H1 (cell line): ENCODE measurements at regions not wholly inside any gene's neighbourhood (a gene's known extent, or its start where the extent isn't known, plus 50 kb on each side); places are given as distances from the start of the nearest gene placed in this dataset.

Experiments used
- CTCF ChIA-PET: fragments of 300-600 bp; sonication (Branson Sonifier 250); formaldehyde crosslinking; loops from one replicate; lab custom pipeline; 2021; ENCODE audit not compliant: partially characterized antibody; lab: Charles Lee
- POLR2A ChIA-PET: fragments of 300-600 bp; sonication (Branson Sonifier 250); formaldehyde crosslinking; loops from one replicate; lab custom pipeline; 2021; ENCODE audit warnings: inconsistent platforms; ENCODE audit not compliant: partially characterized antibody; lab: Charles Lee
- DNase-seq, 2 experiments: peaks; one replicate each; pipeline versions ENCODE4 v3.0.0 to v3.0.0-alpha.2; 2010 to 2022; ENCODE audit warnings: low spot score in 2 of 2, low read depth in 1 of 2, mixed read lengths in 1 of 2
- FAIRE-seq: peaks from 2 replicates; lab custom pipeline; 2011; peaks lifted over from hg19 to GRCh38; lab: Jason Lieb, UNC
- H2AFZ ChIP-seq: 2 replicates; pipeline ENCODE4 v1.8.1; 2012; ENCODE audit warnings: low read length, inconsistent platforms
- H2AK5ac ChIP-seq: 2 replicates; pipeline ENCODE4 v1.6.1; 2013; ENCODE audit warnings: low read depth, low read length
- H2BK120ac ChIP-seq: replicated peaks from 2 replicates; pipeline ENCODE3; 2013; ENCODE audit warnings: low read depth, low read length, inconsistent platforms
- H2BK12ac ChIP-seq: 2 replicates; pipeline ENCODE4 v1.6.1; 2013; ENCODE audit warnings: low read depth, low read length
- H2BK15ac ChIP-seq: 2 replicates; pipeline ENCODE4 v1.6.1; 2013; ENCODE audit warnings: low read length
- H2BK20ac ChIP-seq: 2 replicates; pipeline ENCODE4 v1.6.1; 2013; ENCODE audit warnings: low read length
- H2BK5ac ChIP-seq: 2 replicates; pipeline ENCODE4 v1.6.1; 2013; ENCODE audit warnings: low read depth, low read length
- H3K14ac ChIP-seq: 2 replicates; pipeline ENCODE4 v1.6.1; 2013; ENCODE audit warnings: inconsistent platforms; ENCODE audit not compliant: insufficient read length
- H3K18ac ChIP-seq: 2 replicates; pipeline ENCODE4 v1.6.1; 2013; ENCODE audit warnings: low read length; ENCODE audit errors: extremely low read depth
- H3K23ac ChIP-seq: 2 replicates; pipeline ENCODE4 v1.6.1; 2013; ENCODE audit warnings: inconsistent platforms; ENCODE audit not compliant: insufficient read length
- H3K23me2 ChIP-seq: 2 replicates; pipeline ENCODE4 v1.6.1; 2013; ENCODE audit warnings: low read depth, low read length
- H3K27ac ChIP-seq: 2 replicates; pipeline ENCODE4 v1.6.1; 2011; ENCODE audit warnings: low read depth, low read length, inconsistent platforms
- H3K27me3 ChIP-seq, 4 experiments: replicated peaks in 1 of 4; 1 replicate in 1 of 4; 2 replicates in 3 of 4; pipeline versions ENCODE4 v1.6.1 to v1.8.1; 2011 to 2013; ENCODE audit warnings: low read length in 3 of 4, mild to moderate bottlenecking in 3 of 4, inconsistent platforms in 2 of 4, mixed read lengths in 2 of 4, moderate library complexity in 1 of 4; ENCODE audit not compliant: control insufficient read depth in 3 of 4, insufficient read depth in 3 of 4; ENCODE audit errors: extremely low read depth in 1 of 4
- H3K36me3 ChIP-seq, 4 experiments: 2 replicates each; pipeline versions ENCODE4 v1.6.1 to v1.8.1; 2011 to 2013; ENCODE audit warnings: mild to moderate bottlenecking in 4 of 4, low read length in 3 of 4, moderate library complexity in 2 of 4, control low read depth in 1 of 4, inconsistent platforms in 1 of 4; ENCODE audit not compliant: insufficient read depth in 4 of 4, control insufficient read depth in 2 of 4
- H3K4ac ChIP-seq: replicated peaks from 2 replicates; pipeline ENCODE3; 2013; ENCODE audit warnings: low read length, low read depth, mixed read lengths, inconsistent platforms; ENCODE audit not compliant: insufficient read length
- H3K4me1 ChIP-seq, 4 experiments: replicated peaks in 1 of 4; 1 replicate in 1 of 4; 2 replicates in 3 of 4; pipeline versions ENCODE4 v1.6.1 to v1.8.1; 2011 to 2013; ENCODE audit warnings: low read length in 3 of 4, inconsistent platforms in 2 of 4, mixed read lengths in 1 of 4; ENCODE audit not compliant: insufficient read depth in 4 of 4, control insufficient read depth in 3 of 4
- H3K4me2 ChIP-seq, 2 experiments: 2 replicates each; pipeline versions ENCODE4 v1.6.1 to v1.8.1; 2011 to 2013; ENCODE audit warnings: low read depth in 2 of 2, low read length in 2 of 2, control low read depth in 1 of 2, inconsistent platforms in 1 of 2, mild to moderate bottlenecking in 1 of 2; ENCODE audit not compliant: insufficient read depth in 1 of 2
- H3K4me3 ChIP-seq, 4 experiments: fragments of 200-600, 300-600 bp in 1 of 4; sonication (generic), shearing (Covaris generic), sonication (Bioruptor Twin) in 1 of 4; 2 replicates each; pipeline versions ENCODE4 v1.5.1 to v1.8.1; 2011 to 2016; ENCODE audit warnings: low read length in 4 of 4, low read depth in 3 of 4, control low read depth in 2 of 4, inconsistent platforms in 2 of 4, mild to moderate bottlenecking in 2 of 4, mixed read lengths in 1 of 4, moderate library complexity in 1 of 4; ENCODE audit not compliant: insufficient read depth in 2 of 4; ENCODE audit errors: extremely low read depth in 1 of 4
- H3K56ac ChIP-seq: replicated peaks from 2 replicates; pipeline ENCODE3; 2013; ENCODE audit warnings: low read depth, mild to moderate bottlenecking, mixed read lengths, low read length, inconsistent platforms; ENCODE audit not compliant: insufficient read length
- H3K79me1 ChIP-seq: 2 replicates; pipeline ENCODE4 v1.6.1; 2013; ENCODE audit warnings: low read depth, low read length, control low read depth
- H3K79me2 ChIP-seq, 2 experiments: 2 replicates each; pipeline versions ENCODE4 v1.6.1 to v1.8.1; 2012 to 2013; ENCODE audit warnings: low read length in 2 of 2, mild to moderate bottlenecking in 2 of 2, inconsistent platforms in 1 of 2; ENCODE audit not compliant: insufficient read depth in 2 of 2, control insufficient read depth in 1 of 2
- H3K9ac ChIP-seq, 4 experiments: replicated peaks in 1 of 4; 1 replicate in 1 of 4; 2 replicates in 3 of 4; pipeline versions ENCODE4 v1.6.1 to v1.8.1; 2011 to 2013; ENCODE audit warnings: low read depth in 3 of 4, low read length in 3 of 4, control low read depth in 2 of 4, mild to moderate bottlenecking in 2 of 4, moderate library complexity in 2 of 4, inconsistent platforms in 1 of 4; ENCODE audit errors: extremely low read depth in 1 of 4
- H3K9me3 ChIP-seq, 2 experiments: 2 replicates each; pipeline versions ENCODE4 v1.6.1 to v1.8.1; 2012 to 2013; ENCODE audit warnings: mild to moderate bottlenecking in 2 of 2, moderate library complexity in 2 of 2, control low read depth in 1 of 2, inconsistent platforms in 1 of 2, low read depth in 1 of 2, low read length in 1 of 2, mixed read lengths in 1 of 2; ENCODE audit not compliant: insufficient read depth in 2 of 2
- H4K20me1 ChIP-seq, 2 experiments: replicated peaks in 1 of 2; 2 replicates each; pipeline versions ENCODE3 to v1.8.1; 2011 to 2013; ENCODE audit warnings: inconsistent platforms in 2 of 2, low read length in 2 of 2, mild to moderate bottlenecking in 1 of 2; ENCODE audit not compliant: insufficient read depth in 2 of 2, control insufficient read depth in 1 of 2
- H4K5ac ChIP-seq: 2 replicates; pipeline ENCODE4 v1.6.1; 2013; ENCODE audit warnings: low read length, low read depth, mixed read lengths, inconsistent platforms; ENCODE audit not compliant: insufficient read length
- H4K8ac ChIP-seq: 2 replicates; pipeline ENCODE4 v1.8.0; 2013; ENCODE audit warnings: mild to moderate bottlenecking, moderate library complexity, low read length, inconsistent platforms; ENCODE audit not compliant: insufficient read depth; ENCODE audit errors: extremely low read depth
- H4K91ac ChIP-seq: replicated peaks from 2 replicates; pipeline ENCODE3; 2013; ENCODE audit warnings: low read length, mixed read lengths, inconsistent platforms; ENCODE audit not compliant: insufficient read length
- BRCA1 ChIP-seq: IDR thresholded peaks from 2 replicates; pipeline ENCODE4 v1.6.1; 2012; ENCODE audit warnings: low read depth, low read length, improper control_type of control experiment
- CBX5 ChIP-seq: fragments of 300-800, 300-1000 bp; sonication (generic); IDR thresholded peaks from 2 replicates; pipeline ENCODE4 v1.7.1; 2016; ENCODE audit warnings: antibody characterized with exemption, low read length, low read depth
- CBX8 ChIP-seq: fragments of 300-800, 300-1000 bp; sonication (generic); IDR thresholded peaks from 2 replicates; pipeline ENCODE4 v1.7.1; 2016; ENCODE audit warnings: low read depth, low read length, borderline replicate concordance
- HDAC2 ChIP-seq, 2 experiments: fragments of 300-600 bp in 1 of 2; sonication (generic) in 1 of 2; IDR thresholded peaks; 2 replicates each; pipeline ENCODE4 v1.6.1; 2011 to 2012; ENCODE audit warnings: low read depth in 2 of 2, low read length in 2 of 2, mild to moderate bottlenecking in 2 of 2, moderate library complexity in 2 of 2, borderline replicate concordance in 1 of 2, inconsistent platforms in 1 of 2
- JUN ChIP-seq: IDR thresholded peaks from 2 replicates; pipeline ENCODE4 v1.6.1; 2011; ENCODE audit warnings: low read depth, mild to moderate bottlenecking, improper control_type of control experiment, low read length
- MAFK ChIP-seq: IDR thresholded peaks from 2 replicates; pipeline ENCODE4 v1.6.1; 2012; ENCODE audit warnings: low read depth, mild to moderate bottlenecking, improper control_type of control experiment, low read length
- RBBP5 ChIP-seq: IDR thresholded peaks from 2 replicates; pipeline ENCODE4 v1.7.1; 2012; ENCODE audit warnings: low read depth, mild to moderate bottlenecking, inconsistent platforms, low read length, moderate library complexity, borderline replicate concordance
- SUZ12 ChIP-seq: fragments of 200-600 bp; sonication (generic); IDR thresholded peaks from 2 replicates; pipeline ENCODE4 v1.6.1; 2012; ENCODE audit warnings: mild to moderate bottlenecking, inconsistent platforms, low read length, moderate library complexity, mixed read lengths
- TEAD4 ChIP-seq: IDR thresholded peaks from 2 replicates; pipeline ENCODE4 v1.6.1; 2012; ENCODE audit warnings: low read depth, low read length, inconsistent platforms, mixed read lengths
- ZNF274 ChIP-seq: IDR thresholded peaks from 2 replicates; pipeline ENCODE4 v1.7.0; 2012; ENCODE audit warnings: low read length, borderline replicate concordance; ENCODE audit errors: extremely low read depth
- WGBS, 2 experiments: shearing (Covaris generic) in 1 of 2; methylation state at CpG; one replicate each; pipeline versions ENCODE4 v1.1.6 to v1.1.7; 2013 to 2015; ENCODE audit warnings: low lambda C conversion rate in 2 of 2, mixed read lengths in 2 of 2, inconsistent platforms in 1 of 2, low coverage in 1 of 2, missing lambda C conversion rate in 1 of 2; ENCODE audit not compliant: insufficient replicate concordance in 2 of 2, insufficient coverage in 1 of 2, insufficient read length in 1 of 2; ENCODE audit errors: extremely low coverage in 1 of 2, missing lambda C conversion rate in 1 of 2; 5-methylcytosine and 5-hydroxymethylcytosine counted together

DNA sequence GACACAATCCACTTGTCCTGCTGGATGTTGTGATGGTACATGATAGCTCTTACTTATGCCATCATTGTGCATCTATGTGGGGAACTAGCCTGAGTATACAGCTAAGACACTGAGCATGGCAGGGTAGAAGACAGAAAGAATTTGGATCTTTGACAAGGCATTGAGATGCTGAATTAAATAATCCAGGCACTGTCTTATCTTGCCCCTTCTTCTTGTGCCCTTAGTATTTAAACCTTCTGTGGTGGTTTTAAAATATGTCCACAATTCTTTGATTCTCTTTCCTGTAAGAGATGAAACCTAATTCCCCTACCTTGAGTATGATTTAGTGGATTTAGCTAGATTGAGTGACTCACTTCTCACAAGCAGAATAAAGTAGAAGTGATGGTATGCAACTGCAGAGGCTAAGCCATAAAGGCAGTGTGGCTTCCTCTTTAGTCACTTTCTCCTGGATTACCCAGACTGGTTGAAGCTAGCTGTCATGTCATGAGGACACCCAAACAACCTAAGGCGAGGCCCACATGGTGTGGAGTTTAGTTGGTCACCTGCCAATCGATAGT is 174.0 kb upstream of the NREP start:
- no peak for FAIRE-seq
- POLR2A ChIA-PET = no interaction called here
- no peak overlapping the region for H2BK12ac ChIP-seq

More for the DNA sequence above, 174.0 kb upstream of the NREP start:
- no peak overlapping the region for H3K4me2 ChIP-seq
- H3K4me1 ChIP-seq = no peaks in the 10 kb centered on the region
- no peak overlapping the region for H2AFZ ChIP-seq
- no peak overlapping the region for H3K18ac ChIP-seq
- H3K27me3 ChIP-seq = no peaks in the 10 kb centered on the region
- no peaks in the 10 kb centered on the region for H3K36me3 ChIP-seq
- no peak overlapping the region for H4K91ac ChIP-seq
- H4K5ac ChIP-seq = no peak overlapping the region
- no peak overlapping the region for H3K56ac ChIP-seq
- H3K9me3 ChIP-seq = no peaks in the 10 kb centered on the region
- no peak overlapping the region for H3K23ac ChIP-seq
- no peak overlapping the region for H2BK15ac ChIP-seq
- H3K9ac ChIP-seq = no peak overlapping the region
- H2BK20ac ChIP-seq = no peak overlapping the region
- H3K4me3 ChIP-seq = no peak overlapping the region
- 93% methylated on average over 2 of the region's 2 CpGs; no CpG with 5 or more reads in 1 of the 2 experiments for WGBS, 2 experiments
- H3K79me1 ChIP-seq = no peaks in the 10 kb centered on the region
- no peak overlapping the region for H3K14ac ChIP-seq
- no peak overlapping the region for H2BK5ac ChIP-seq
- H3K23me2 ChIP-seq = no peaks in the 10 kb centered on the region
- H2BK120ac ChIP-seq = no peak overlapping the region
- H2AK5ac ChIP-seq = no peak overlapping the region
- no peak for DNase-seq
- H3K79me2 ChIP-seq = no peaks in the 10 kb centered on the region
- no peak overlapping the region for H3K4ac ChIP-seq
- CTCF ChIA-PET = interaction anchor here (1.6 kb wide), 1 partner anchor 399 kb away, joined by 4 read pairs; no protein-coding TSS in a partner anchor
- no peak overlapping the region for H4K8ac ChIP-seq
- TF ChIP-seq HDAC2 (IDR thresholded peaks at IDR 0.05; ENCODE audit: borderline replicate concordance in 1 of 2, low read depth in 2 of 2, low read length in 2 of 2) (no peak), RBBP5 (no peak), ZNF274 (no peak), TEAD4 (no peak), CBX8 (no peak), MAFK (no peak), SUZ12 (no peak), CBX5 (no peak), JUN (no peak), BRCA1 (no peak)
- H3K27ac ChIP-seq = no peak overlapping the region
- no peaks in the 10 kb centered on the region for H4K20me1 ChIP-seq
